ENCODE measurements at regions not wholly inside any gene's neighbourhood (a gene's known extent, or its start where the extent isn't known, plus 50 kb on each side); places are given as distances from the start of the nearest gene placed in this dataset.

DNA sequence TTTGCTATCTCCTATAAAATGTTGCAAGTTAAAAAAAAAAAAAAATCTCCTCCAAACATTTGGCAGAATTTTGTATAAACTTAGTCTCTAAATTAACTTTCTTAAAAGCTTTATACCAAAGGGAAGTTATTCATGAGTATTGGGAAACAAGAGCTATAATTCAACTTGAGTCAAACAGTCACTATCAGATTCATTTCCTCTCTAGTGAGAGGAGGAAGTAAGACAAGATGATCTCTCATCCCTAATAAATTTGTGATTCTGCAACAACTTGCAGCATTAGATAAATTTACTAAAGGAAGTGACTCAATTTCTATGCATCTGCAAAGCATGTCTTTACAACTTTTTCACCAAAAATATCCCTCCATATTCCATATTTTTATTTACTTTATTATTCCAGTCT, 135.4 kb upstream of the GNPDA2 start (continued):
- TF ChIP-seq SUPT20H (IDR thresholded peaks at IDR 0.05; ENCODE audit: borderline replicate concordance, control insufficient read depth, low read depth, low read length), result no peak
- no peak for TF ChIP-seq STAT3 (IDR thresholded peaks at IDR 0.05; ENCODE audit: low read depth, low read length)

DNA sequence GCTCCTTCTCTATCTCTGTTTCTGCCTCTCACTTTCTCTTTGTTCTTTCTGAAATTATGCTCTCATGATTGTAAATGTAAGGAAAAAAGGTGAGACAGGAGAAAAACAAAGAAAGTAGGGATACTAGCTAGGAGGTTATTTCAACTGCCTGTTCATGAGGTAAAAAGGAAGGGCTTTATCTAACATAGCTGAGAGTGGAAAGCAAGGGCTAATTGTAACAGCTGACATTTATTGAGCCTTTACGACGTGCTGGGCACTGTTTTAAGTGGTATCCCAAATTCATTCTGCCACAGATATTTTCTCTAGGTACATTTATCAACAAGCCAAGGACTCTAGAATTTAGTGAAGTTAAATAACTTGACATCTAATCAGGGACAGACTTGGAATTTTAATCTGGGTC, 133.1 kb upstream of the GNPDA2 start:
- H3K9ac ChIP-seq (ENCODE audit: control insufficient read depth, insufficient read depth, low read length), result no peak overlapping the region
- H3K4me1 ChIP-seq (ENCODE audit: control insufficient read depth, insufficient read depth, low read length), result no peaks in the 10 kb centered on the region
- H3K36me3 ChIP-seq (ENCODE audit: control insufficient read depth in 2 of 2, insufficient read depth in 2 of 2, low read length in 1 of 2), result no peaks in the 10 kb centered on the region
- intact Hi-C loops (cut with micrococcal nuclease; ENCODE audit: unreplicated experiment) (no loop called here), in situ Hi-C loops (cut with MboI) (no loop called here)
- ATAC-seq (no peak), FAIRE-seq (no peak), DNase-seq (ENCODE audit: low read depth, low spot score) (no peak)
- 8% methylated on average over 2 of the region's 2 CpGs for WGBS (ENCODE audit: insufficient coverage, insufficient replicate concordance, low lambda C conversion rate, missing lambda C conversion rate)
- H3K79me2 ChIP-seq (ENCODE audit: control insufficient read depth, insufficient read depth, low read length), result no peaks in the 10 kb centered on the region
- no peaks in the 10 kb centered on the region for H4K20me1 ChIP-seq (ENCODE audit: control insufficient read depth, insufficient read depth)
- BruUV-seq (replicated peaks), result no TSS peak
- H3K4me3 ChIP-seq, result no peak overlapping the region
- H3K4me2 ChIP-seq (ENCODE audit: control insufficient read depth, insufficient read depth), result no peak overlapping the region
- ChIA-PET CTCF (no interaction called here), SMC1A (ENCODE audit: uncharacterized antibody, unreplicated experiment) (no interaction called here), RAD21 (ENCODE audit: unreplicated experiment) (no interaction called here), POLR2A (no interaction called here)
- no peaks in the 10 kb centered on the region for H3K9me3 ChIP-seq (replicated peaks; ENCODE audit: control insufficient read depth, insufficient read depth, low read length)
- no peak overlapping the region for H3K27ac ChIP-seq (ENCODE audit: control insufficient read depth, insufficient read depth)
- no peak overlapping the region for H2AFZ ChIP-seq (ENCODE audit: control insufficient read depth, low read depth, low read length)
- no peaks in the 10 kb centered on the region for H3K27me3 ChIP-seq (replicated peaks in 1 of 2; ENCODE audit: control insufficient read depth in 2 of 2, insufficient read depth in 2 of 2, low read length in 1 of 2)
- TF ChIP-seq, protein P1, sequence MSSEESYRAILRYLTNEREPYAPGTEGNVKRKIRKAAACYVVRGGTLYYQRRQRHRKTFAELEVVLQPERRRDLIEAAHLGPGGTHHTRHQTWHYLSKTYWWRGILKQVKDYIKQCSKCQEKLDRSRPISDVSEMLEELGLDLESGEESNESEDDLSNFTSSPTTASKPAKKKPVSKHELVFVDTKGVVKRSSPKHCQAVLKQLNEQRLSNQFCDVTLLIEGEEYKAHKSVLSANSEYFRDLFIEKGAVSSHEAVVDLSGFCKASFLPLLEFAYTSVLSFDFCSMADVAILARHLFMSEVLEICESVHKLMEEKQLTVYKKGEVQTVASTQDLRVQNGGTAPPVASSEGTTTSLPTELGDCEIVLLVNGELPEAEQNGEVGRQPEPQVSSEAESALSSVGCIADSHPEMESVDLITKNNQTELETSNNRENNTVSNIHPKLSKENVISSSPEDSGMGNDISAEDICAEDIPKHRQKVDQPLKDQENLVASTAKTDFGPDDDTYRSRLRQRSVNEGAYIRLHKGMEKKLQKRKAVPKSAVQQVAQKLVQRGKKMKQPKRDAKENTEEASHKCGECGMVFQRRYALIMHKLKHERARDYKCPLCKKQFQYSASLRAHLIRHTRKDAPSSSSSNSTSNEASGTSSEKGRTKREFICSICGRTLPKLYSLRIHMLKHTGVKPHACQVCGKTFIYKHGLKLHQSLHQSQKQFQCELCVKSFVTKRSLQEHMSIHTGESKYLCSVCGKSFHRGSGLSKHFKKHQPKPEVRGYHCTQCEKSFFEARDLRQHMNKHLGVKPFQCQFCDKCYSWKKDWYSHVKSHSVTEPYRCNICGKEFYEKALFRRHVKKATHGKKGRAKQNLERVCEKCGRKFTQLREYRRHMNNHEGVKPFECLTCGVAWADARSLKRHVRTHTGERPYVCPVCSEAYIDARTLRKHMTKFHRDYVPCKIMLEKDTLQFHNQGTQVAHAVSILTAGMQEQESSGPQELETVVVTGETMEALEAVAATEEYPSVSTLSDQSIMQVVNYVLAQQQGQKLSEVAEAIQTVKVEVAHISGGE (CRISPR knock-in tag; IDR thresholded peaks at IDR 0.05), result no peak
- TF ChIP-seq, protein P2, sequence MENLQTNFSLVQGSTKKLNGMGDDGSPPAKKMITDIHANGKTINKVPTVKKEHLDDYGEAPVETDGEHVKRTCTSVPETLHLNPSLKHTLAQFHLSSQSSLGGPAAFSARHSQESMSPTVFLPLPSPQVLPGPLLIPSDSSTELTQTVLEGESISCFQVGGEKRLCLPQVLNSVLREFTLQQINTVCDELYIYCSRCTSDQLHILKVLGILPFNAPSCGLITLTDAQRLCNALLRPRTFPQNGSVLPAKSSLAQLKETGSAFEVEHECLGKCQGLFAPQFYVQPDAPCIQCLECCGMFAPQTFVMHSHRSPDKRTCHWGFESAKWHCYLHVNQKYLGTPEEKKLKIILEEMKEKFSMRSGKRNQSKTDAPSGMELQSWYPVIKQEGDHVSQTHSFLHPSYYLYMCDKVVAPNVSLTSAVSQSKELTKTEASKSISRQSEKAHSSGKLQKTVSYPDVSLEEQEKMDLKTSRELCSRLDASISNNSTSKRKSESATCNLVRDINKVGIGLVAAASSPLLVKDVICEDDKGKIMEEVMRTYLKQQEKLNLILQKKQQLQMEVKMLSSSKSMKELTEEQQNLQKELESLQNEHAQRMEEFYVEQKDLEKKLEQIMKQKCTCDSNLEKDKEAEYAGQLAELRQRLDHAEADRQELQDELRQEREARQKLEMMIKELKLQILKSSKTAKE (IDR thresholded peaks at IDR 0.05; ENCODE audit: low read depth, poor library complexity, severe bottlenecking), result no peak
- no peak for TF ChIP-seq ASH2L (IDR thresholded peaks at IDR 0.05; ENCODE audit: borderline replicate concordance, low read depth)
- TF ChIP-seq, protein P3, sequence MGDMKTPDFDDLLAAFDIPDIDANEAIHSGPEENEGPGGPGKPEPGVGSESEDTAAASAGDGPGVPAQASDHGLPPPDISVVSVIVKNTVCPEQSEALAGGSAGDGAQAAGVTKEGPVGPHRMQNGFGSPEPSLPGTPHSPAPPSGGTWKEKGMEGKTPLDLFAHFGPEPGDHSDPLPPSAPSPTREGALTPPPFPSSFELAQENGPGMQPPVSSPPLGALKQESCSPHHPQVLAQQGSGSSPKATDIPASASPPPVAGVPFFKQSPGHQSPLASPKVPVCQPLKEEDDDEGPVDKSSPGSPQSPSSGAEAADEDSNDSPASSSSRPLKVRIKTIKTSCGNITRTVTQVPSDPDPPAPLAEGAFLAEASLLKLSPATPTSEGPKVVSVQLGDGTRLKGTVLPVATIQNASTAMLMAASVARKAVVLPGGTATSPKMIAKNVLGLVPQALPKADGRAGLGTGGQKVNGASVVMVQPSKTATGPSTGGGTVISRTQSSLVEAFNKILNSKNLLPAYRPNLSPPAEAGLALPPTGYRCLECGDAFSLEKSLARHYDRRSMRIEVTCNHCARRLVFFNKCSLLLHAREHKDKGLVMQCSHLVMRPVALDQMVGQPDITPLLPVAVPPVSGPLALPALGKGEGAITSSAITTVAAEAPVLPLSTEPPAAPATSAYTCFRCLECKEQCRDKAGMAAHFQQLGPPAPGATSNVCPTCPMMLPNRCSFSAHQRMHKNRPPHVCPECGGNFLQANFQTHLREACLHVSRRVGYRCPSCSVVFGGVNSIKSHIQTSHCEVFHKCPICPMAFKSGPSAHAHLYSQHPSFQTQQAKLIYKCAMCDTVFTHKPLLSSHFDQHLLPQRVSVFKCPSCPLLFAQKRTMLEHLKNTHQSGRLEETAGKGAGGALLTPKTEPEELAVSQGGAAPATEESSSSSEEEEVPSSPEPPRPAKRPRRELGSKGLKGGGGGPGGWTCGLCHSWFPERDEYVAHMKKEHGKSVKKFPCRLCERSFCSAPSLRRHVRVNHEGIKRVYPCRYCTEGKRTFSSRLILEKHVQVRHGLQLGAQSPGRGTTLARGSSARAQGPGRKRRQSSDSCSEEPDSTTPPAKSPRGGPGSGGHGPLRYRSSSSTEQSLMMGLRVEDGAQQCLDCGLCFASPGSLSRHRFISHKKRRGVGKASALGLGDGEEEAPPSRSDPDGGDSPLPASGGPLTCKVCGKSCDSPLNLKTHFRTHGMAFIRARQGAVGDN (IDR thresholded peaks at IDR 0.05), result no peak
- TF ChIP-seq SIN3A (IDR thresholded peaks at IDR 0.05; ENCODE audit: low read depth, low read length), result no peak
- no peak for TF ChIP-seq KAT2A (conservative IDR thresholded peaks at IDR 0.05; ENCODE audit: control insufficient read depth, low read depth, low read length)
- no peak for TF ChIP-seq ESRRA (IDR thresholded peaks at IDR 0.05; ENCODE audit: low read length)
- TF ChIP-seq RB1 (IDR thresholded peaks at IDR 0.05; ENCODE audit: borderline replicate concordance), result no peak
- TF ChIP-seq, protein P4, sequence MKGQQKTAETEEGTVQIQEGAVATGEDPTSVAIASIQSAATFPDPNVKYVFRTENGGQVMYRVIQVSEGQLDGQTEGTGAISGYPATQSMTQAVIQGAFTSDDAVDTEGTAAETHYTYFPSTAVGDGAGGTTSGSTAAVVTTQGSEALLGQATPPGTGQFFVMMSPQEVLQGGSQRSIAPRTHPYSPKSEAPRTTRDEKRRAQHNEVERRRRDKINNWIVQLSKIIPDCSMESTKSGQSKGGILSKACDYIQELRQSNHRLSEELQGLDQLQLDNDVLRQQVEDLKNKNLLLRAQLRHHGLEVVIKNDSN (IDR thresholded peaks at IDR 0.05; ENCODE audit: borderline replicate concordance, extremely low read length, insufficient read depth, low read depth, low read length), result no peak

Data from GM12878 (cell line).